ENCODE measurements at regions not wholly inside any gene's neighbourhood (a gene's known extent, or its start where the extent isn't known, plus 50 kb on each side); places are given as distances from the start of the nearest gene placed in this dataset.

DNA sequence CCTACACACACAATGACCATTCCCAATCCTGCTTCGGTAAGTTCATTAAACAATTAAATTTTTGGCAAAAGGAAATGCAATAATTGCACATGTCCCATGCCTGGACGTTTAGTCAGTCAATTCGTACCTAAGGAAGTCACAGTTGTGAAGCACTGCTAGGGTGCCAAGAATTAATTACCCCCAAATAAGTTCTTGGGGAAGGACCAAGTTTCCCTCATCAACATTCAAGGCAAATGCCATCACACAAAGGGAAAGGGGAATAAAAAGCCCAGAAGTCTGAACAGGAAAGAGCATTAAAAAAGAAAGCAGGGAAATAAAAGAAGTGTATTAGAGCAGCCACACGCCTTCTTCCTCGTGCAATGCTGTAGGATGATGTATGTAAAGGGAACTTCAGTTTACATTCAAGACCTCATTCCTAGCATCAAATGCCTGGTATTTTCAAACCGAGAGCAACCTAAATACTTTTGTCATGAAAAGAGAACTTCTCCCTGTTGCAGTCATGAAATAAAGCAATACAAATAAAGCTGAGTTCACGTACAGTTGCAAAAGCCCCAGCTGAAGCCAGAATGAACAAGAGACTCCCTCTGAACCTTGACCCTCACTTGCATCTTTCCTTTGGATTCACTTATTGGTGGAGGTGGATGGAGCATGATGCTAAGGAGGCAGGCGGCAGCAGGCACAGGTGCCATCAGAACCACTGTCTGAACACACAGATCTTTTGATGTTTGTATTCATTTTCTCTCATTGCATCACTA, 124.0 kb upstream of the PPARGC1A start:
- TF ChIP-seq, protein P1, sequence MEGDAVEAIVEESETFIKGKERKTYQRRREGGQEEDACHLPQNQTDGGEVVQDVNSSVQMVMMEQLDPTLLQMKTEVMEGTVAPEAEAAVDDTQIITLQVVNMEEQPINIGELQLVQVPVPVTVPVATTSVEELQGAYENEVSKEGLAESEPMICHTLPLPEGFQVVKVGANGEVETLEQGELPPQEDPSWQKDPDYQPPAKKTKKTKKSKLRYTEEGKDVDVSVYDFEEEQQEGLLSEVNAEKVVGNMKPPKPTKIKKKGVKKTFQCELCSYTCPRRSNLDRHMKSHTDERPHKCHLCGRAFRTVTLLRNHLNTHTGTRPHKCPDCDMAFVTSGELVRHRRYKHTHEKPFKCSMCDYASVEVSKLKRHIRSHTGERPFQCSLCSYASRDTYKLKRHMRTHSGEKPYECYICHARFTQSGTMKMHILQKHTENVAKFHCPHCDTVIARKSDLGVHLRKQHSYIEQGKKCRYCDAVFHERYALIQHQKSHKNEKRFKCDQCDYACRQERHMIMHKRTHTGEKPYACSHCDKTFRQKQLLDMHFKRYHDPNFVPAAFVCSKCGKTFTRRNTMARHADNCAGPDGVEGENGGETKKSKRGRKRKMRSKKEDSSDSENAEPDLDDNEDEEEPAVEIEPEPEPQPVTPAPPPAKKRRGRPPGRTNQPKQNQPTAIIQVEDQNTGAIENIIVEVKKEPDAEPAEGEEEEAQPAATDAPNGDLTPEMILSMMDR (IDR thresholded peaks at IDR 0.05) = no peak
- no peak for TF ChIP-seq POLR2A (IDR thresholded peaks at IDR 0.05)
